ENCODE measurements at regions not wholly inside any gene's neighbourhood (a gene's known extent, or its start where the extent isn't known, plus 50 kb on each side); places are given as distances from the start of the nearest gene placed in this dataset.

GRCh38 chr2:5751873-5752482 is 59.8 kb downstream of the SOX11 start:
- DNase-seq, result no peak

- no peak for DNase-seq
Measured at GRCh38 chr2:5756272-5756671, 64.1 kb downstream of the SOX11 start.

- no peak for DNase-seq
Measured at GRCh38 chr2:5758346-5758745, 66.2 kb downstream of the SOX11 start.

- no peak for DNase-seq
Measured at GRCh38 chr2:5759949-5760348, 67.8 kb downstream of the SOX11 start.

GRCh38 chr2:5763531-5763930 is 71.3 kb downstream of the SOX11 start:
- no peak for DNase-seq

- no peak for DNase-seq
Measured at GRCh38 chr2:5764041-5764440, 71.9 kb downstream of the SOX11 start.

GRCh38 chr2:5766056-5766455 is 73.9 kb downstream of the SOX11 start:
- no peak for DNase-seq

GRCh38 chr2:5766561-5766960 is 74.4 kb downstream of the SOX11 start:
- DNase-seq, result no peak

- no peak for DNase-seq
Measured at GRCh38 chr2:5777131-5777535, 84.9 kb downstream of the SOX11 start.

GRCh38 chr2:5781679-5782078 is 89.5 kb downstream of the SOX11 start:
- DNase-seq, result no peak

GRCh38 chr2:5782103-5782502 is 89.9 kb downstream of the SOX11 start:
- no peak for DNase-seq

- DNase-seq, result no peak
Measured at GRCh38 chr2:5788447-5788846, 96.3 kb downstream of the SOX11 start.

GRCh38 chr2:5791371-5791770 is 99.2 kb downstream of the SOX11 start:
- DNase-seq, result no peak

GRCh38 chr2:5794012-5794411 is 101.8 kb downstream of the SOX11 start:
- DNase-seq, result no peak

GRCh38 chr2:5798084-5798483 is 105.9 kb downstream of the SOX11 start:
- DNase-seq, result no peak

- no peak for DNase-seq
Measured at GRCh38 chr2:5799348-5799747, 107.2 kb downstream of the SOX11 start.

GRCh38 chr2:5803547-5803946 is 111.4 kb downstream of the SOX11 start:
- DNase-seq, result no peak

- DNase-seq, result no peak
Measured at GRCh38 chr2:5818961-5819600, 126.9 kb downstream of the SOX11 start.

- no peak for DNase-seq
Measured at GRCh38 chr2:5824126-5824525, 131.9 kb downstream of the SOX11 start.

GRCh38 chr2:5825686-5826085 is 133.5 kb downstream of the SOX11 start:
- no peak for DNase-seq

GRCh38 chr2:5826979-5827655 is 134.9 kb downstream of the SOX11 start:
- no peak for DNase-seq

- DNase-seq, result no peak
Measured at GRCh38 chr2:5834501-5834900, 142.3 kb downstream of the SOX11 start.

GRCh38 chr2:5839550-5839949 is 147.4 kb downstream of the SOX11 start:
- no peak for DNase-seq

- no peak for DNase-seq
Measured at GRCh38 chr2:5841126-5841525, 148.9 kb downstream of the SOX11 start.

GRCh38 chr2:5842326-5842725 is 150.1 kb downstream of the SOX11 start:
- no peak for DNase-seq

All from DMS79 treated with DMSO at 0.1 percent for 48 hours (cell line).